Lower lobe of right lung (tissue), 2 donors: ENCODE measurements at regions not wholly inside any gene's neighbourhood (a gene's known extent, or its start where the extent isn't known, plus 50 kb on each side); places are given as distances from the start of the nearest gene placed in this dataset.

Experiments
- ATAC-seq, 2 donors: fragments of 200-7000 bp; cut with Tn5 transposase; one replicate each; pipeline ENCODE4 v1.9.1; 2020 to 2022; ENCODE audit warnings: mild to moderate bottlenecking in 2 of 2, moderate library complexity in 2 of 2
- DNase-seq: peaks from one replicate; pipeline ENCODE4 v3.0.0-alpha.2; 2020
- H3K27ac ChIP-seq: fragments of 200-600 bp; one replicate; pipeline ENCODE4 v1.8.0; 2022
- H3K27me3 ChIP-seq: fragments of 200-600 bp; one replicate; pipeline ENCODE4 v1.8.0; 2022; ENCODE audit warnings: low read depth
- H3K36me3 ChIP-seq: fragments of 200-600 bp; one replicate; pipeline ENCODE4 v1.8.0; 2022; ENCODE audit warnings: mild to moderate bottlenecking
- H3K4me1 ChIP-seq: fragments of 200-600 bp; one replicate; pipeline ENCODE4 v1.8.0; 2022
- H3K4me3 ChIP-seq: fragments of 200-600 bp; one replicate; pipeline ENCODE4 v1.8.0; 2022; ENCODE audit warnings: mild to moderate bottlenecking
- H3K9me3 ChIP-seq: fragments of 200-600 bp; one replicate; pipeline ENCODE4 v1.8.0; 2022
- CTCF ChIP-seq: fragments of 200-600 bp; IDR thresholded peaks from one replicate; pipeline ENCODE4 v1.8.0; 2022; ENCODE audit warnings: antibody characterized with exemption, mild to moderate bottlenecking
- intact Hi-C: fragments of 100-400 bp; cut with DNase I; formaldehyde crosslinking; loops from one replicate; pipeline ENCODE4 v1.11.0; 2022
- donor health status: DM: no; HTN: yes; CAD: no; lungs with severe emphysema.

- DNase-seq (no peak), ATAC-seq (no peak)
- Histone ChIP-seq H3K4me3 (no peak overlapping the region), H3K27ac (no peak overlapping the region), H3K4me1 (no peaks in the 10 kb centered on the region), H3K36me3 (no peaks in the 10 kb centered on the region), H3K9me3 (no peaks in the 10 kb centered on the region), H3K27me3 (no peaks in the 10 kb centered on the region)
- intact Hi-C loops = no loop called here
- no peak for TF ChIP-seq CTCF
Observed at GRCh38 chr3:165716592-165716991, 120.6 kb downstream of the BCHE start.

GRCh38 chr3:165713479-165713878 is 123.7 kb downstream of the BCHE start:
- Histone ChIP-seq H3K4me3 (no peak overlapping the region), H3K9me3 (no peaks in the 10 kb centered on the region), H3K36me3 (no peaks in the 10 kb centered on the region), H3K27ac (no peak overlapping the region), H3K4me1 (no peaks in the 10 kb centered on the region), H3K27me3 (no peaks in the 10 kb centered on the region)
- no peak for TF ChIP-seq CTCF
- DNase-seq = no peak
- ATAC-seq = peak; percentile 26 to 51
- intact Hi-C loops = no loop called here

GRCh38 chr3:165712382-165712781 is 124.8 kb downstream of the BCHE start:
- H3K27me3 ChIP-seq = no peaks in the 10 kb centered on the region
- no peaks in the 10 kb centered on the region for H3K36me3 ChIP-seq
- H3K27ac ChIP-seq = no peak overlapping the region
- H3K4me1 ChIP-seq = no peaks in the 10 kb centered on the region
- intact Hi-C loops = no loop called here
- no peak for TF ChIP-seq CTCF
- H3K4me3 ChIP-seq = no peak overlapping the region
- ATAC-seq (peak in 1 of 2 donors; percentile 29), DNase-seq (no peak)
- no peaks in the 10 kb centered on the region for H3K9me3 ChIP-seq

GRCh38 chr3:165697910-165698309 is 139.3 kb downstream of the BCHE start:
- Histone ChIP-seq H3K36me3 (no peaks in the 10 kb centered on the region), H3K27me3 (no peaks in the 10 kb centered on the region), H3K4me1 (no peaks in the 10 kb centered on the region), H3K4me3 (no peak overlapping the region), H3K27ac (no peak overlapping the region), H3K9me3 (no peaks in the 10 kb centered on the region)
- intact Hi-C loops = no loop called here
- TF ChIP-seq CTCF = no peak
- no peak for ATAC-seq
- no peak for DNase-seq

GRCh38 chr3:165696496-165696895 is 140.7 kb downstream of the BCHE start:
- Histone ChIP-seq H3K27ac (no peak overlapping the region), H3K27me3 (no peaks in the 10 kb centered on the region), H3K4me1 (no peaks in the 10 kb centered on the region), H3K9me3 (no peaks in the 10 kb centered on the region), H3K36me3 (no peaks in the 10 kb centered on the region), H3K4me3 (no peak overlapping the region)
- intact Hi-C loops = no loop called here
- ATAC-seq (no peak), DNase-seq (no peak)
- no peak for TF ChIP-seq CTCF

- no peaks in the 10 kb centered on the region for H3K27me3 ChIP-seq
- no peak overlapping the region for H3K4me3 ChIP-seq
- DNase-seq (no peak), ATAC-seq (no peak)
- no peaks in the 10 kb centered on the region for H3K9me3 ChIP-seq
- intact Hi-C loops = no loop called here
- TF ChIP-seq CTCF = no peak
- H3K4me1 ChIP-seq = no peaks in the 10 kb centered on the region
- no peak overlapping the region for H3K27ac ChIP-seq
- H3K36me3 ChIP-seq = no peaks in the 10 kb centered on the region
Observed at GRCh38 chr3:165683947-165684346, 153.3 kb downstream of the BCHE start.
